Psoas muscle (tissue), 7 donors: ENCODE measurements at regions not wholly inside any gene's neighbourhood (a gene's known extent, or its start where the extent isn't known, plus 50 kb on each side); places are given as distances from the start of the nearest gene placed in this dataset.

Experiments
- ATAC-seq, 4 donors: fragments of 200-7000 bp; cut with Tn5 transposase; one replicate each; pipeline ENCODE4 v1.9.1; 2020; ENCODE audit warnings: moderate library complexity in 3 of 4, mild to moderate bottlenecking in 2 of 4
- DNase-seq, 2 donors: peaks; one replicate each; pipeline ENCODE4 v3.0.0-alpha.2; 2020
- H3K27ac ChIP-seq: fragments of 200-600 bp; one replicate; pipeline ENCODE4 v1.8.0; 2022
- H3K27me3 ChIP-seq, 3 donors: fragments of 200-600 bp in 1 of 3; one replicate each; pipeline versions ENCODE4 v1.6.1 to v1.8.0; 2013 to 2022; ENCODE audit warnings: low read length in 2 of 3, mild to moderate bottlenecking in 2 of 3, moderate library complexity in 1 of 3; ENCODE audit not compliant: insufficient read depth in 3 of 3
- H3K36me3 ChIP-seq, 2 donors: fragments of 200-600 bp in 1 of 2; one replicate each; pipeline versions ENCODE4 v1.6.1 to v1.8.0; 2013 to 2022; ENCODE audit warnings: low read depth in 1 of 2, mild to moderate bottlenecking in 1 of 2, moderate library complexity in 1 of 2; ENCODE audit not compliant: insufficient read depth in 1 of 2
- H3K4me1 ChIP-seq: fragments of 200-600 bp; one replicate; pipeline ENCODE4 v1.8.0; 2022
- H3K4me3 ChIP-seq: fragments of 200-600 bp; one replicate; pipeline ENCODE4 v1.8.0; 2022; ENCODE audit warnings: mild to moderate bottlenecking
- H3K9me3 ChIP-seq: fragments of 200-600 bp; one replicate; pipeline ENCODE4 v1.8.0; 2022
- CTCF ChIP-seq: fragments of 200-600 bp; IDR thresholded peaks from one replicate; pipeline ENCODE4 v1.8.0; 2022; ENCODE audit warnings: antibody characterized with exemption
- WGBS, 3 donors: extraction: QIAGEN DNeasy Blood & Tissue Kit; methylation state at CpG; one replicate each; pipeline versions ENCODE4 v1.1.6 to v1.1.7; 2013; 5-methylcytosine and 5-hydroxymethylcytosine counted together
- intact Hi-C, 2 donors: fragments of 100-400 bp; cut with DNase I; formaldehyde crosslinking; loops; one replicate each; pipeline versions ENCODE4 v1.11.0 to v1.14.2; 2022
- donor health status: healthy with polysubstance abuse.
- donor health status: DM: no; HTN: no; CAD: no; lungs with moderate emphysema.
- donor health status: Bipolar disorder and iron deficiency.
- donor health status: healthy.
- donor health status: DM: yes; HTN: yes; CAD: no.
- donor health status: DM: no; HTN: no; CAD: no.
- donor health status: DM: yes; HTN: yes; CAD: no.

- no peaks in the 10 kb centered on the region for H3K9me3 ChIP-seq
- intact Hi-C loops: no loop called here
- H3K4me3 ChIP-seq: no peak overlapping the region
- H3K36me3 ChIP-seq: no peaks in the 10 kb centered on the region
- no peak overlapping the region for H3K27ac ChIP-seq
- no peak for DNase-seq
- H3K27me3 ChIP-seq: peaks cover 0 to 10% (median 0%) of the 10 kb centered on the region in 3 donors
- no peak for ATAC-seq
- TF ChIP-seq CTCF: no peak
- H3K4me1 ChIP-seq: no peaks in the 10 kb centered on the region
- WGBS, 3 donors: 58 to 68% (median 62%) methylated on average over 2 of the region's 2 CpGs
Measured at GRCh38 chr11:122524898-122525297, 130.6 kb upstream of the UBASH3B start.

DNA sequence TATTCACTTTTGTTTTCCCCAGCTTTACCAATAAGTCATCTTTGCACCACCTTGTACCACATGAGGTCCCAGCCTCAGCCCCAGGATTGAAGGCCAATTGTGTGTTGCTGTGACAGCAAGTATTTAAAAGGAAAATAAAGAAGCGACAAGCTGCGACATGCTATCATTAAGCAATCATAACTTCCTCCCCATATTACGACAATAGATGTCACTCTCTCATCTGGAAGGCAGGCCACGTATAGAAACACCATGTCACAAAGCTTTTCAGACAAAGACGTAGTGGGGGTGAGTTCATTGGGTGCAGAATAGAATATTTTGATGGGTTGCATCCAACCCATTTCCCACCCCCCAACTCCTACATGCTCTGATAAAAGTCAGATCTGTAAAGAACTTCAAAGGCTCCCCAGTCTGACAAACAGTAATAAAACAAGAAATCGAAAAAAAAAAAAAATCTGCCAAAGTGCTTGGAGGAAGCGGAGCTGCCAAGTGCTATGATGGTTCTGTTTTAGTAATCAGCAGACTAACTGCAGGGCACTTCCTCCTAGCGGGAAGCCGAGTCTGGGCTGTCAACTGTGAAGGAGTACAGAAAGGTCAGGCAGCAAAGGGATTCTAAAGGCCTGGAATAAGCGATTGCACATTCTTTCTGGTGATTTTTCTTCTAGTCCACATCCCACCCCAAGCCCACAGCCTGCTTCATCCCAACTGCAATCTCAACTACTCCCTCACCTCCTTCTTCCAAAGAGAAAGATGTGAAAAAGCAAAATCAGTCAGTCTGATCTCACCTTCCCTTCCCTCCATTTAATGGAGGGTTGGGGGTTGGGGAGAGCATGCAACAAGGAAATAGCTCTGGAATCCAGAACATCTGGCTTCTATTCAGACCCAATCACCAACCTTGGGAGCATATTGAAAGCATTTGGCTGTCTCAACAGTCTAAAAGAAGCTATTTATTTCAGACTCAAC lies 131.4 kb upstream of the UBASH3B start:
- Histone ChIP-seq H3K4me1 (no peaks in the 10 kb centered on the region), H3K27ac (no peak overlapping the region), H3K9me3 (no peaks in the 10 kb centered on the region), H3K27me3 (peaks cover 0 to 10% (median 0%) of the 10 kb centered on the region in 3 donors), H3K4me3 (no peak overlapping the region), H3K36me3 (no peaks in the 10 kb centered on the region)
- ATAC-seq: no peak
- no peak for DNase-seq
- WGBS, 3 donors: 50 to 54% (median 54%) methylated on average over 10 of the region's 10 CpGs
- intact Hi-C loops: no loop called here
- TF ChIP-seq CTCF: no peak

- no peaks in the 10 kb centered on the region for H3K36me3 ChIP-seq
- H3K9me3 ChIP-seq: no peaks in the 10 kb centered on the region
- no peak overlapping the region for H3K4me3 ChIP-seq
- H3K27me3 ChIP-seq: peaks cover 0 to 13% (median 0%) of the 10 kb centered on the region in 3 donors
- intact Hi-C loops: no loop called here
- H3K4me1 ChIP-seq: no peaks in the 10 kb centered on the region
- WGBS, 3 donors: 33 to 51% (median 41%) methylated on average over 2 of the region's 2 CpGs
- TF ChIP-seq CTCF: no peak
- no peak for ATAC-seq
- no peak overlapping the region for H3K27ac ChIP-seq
- DNase-seq: no peak
Measured at GRCh38 chr11:122521626-122522025, 133.9 kb upstream of the UBASH3B start.

DNA sequence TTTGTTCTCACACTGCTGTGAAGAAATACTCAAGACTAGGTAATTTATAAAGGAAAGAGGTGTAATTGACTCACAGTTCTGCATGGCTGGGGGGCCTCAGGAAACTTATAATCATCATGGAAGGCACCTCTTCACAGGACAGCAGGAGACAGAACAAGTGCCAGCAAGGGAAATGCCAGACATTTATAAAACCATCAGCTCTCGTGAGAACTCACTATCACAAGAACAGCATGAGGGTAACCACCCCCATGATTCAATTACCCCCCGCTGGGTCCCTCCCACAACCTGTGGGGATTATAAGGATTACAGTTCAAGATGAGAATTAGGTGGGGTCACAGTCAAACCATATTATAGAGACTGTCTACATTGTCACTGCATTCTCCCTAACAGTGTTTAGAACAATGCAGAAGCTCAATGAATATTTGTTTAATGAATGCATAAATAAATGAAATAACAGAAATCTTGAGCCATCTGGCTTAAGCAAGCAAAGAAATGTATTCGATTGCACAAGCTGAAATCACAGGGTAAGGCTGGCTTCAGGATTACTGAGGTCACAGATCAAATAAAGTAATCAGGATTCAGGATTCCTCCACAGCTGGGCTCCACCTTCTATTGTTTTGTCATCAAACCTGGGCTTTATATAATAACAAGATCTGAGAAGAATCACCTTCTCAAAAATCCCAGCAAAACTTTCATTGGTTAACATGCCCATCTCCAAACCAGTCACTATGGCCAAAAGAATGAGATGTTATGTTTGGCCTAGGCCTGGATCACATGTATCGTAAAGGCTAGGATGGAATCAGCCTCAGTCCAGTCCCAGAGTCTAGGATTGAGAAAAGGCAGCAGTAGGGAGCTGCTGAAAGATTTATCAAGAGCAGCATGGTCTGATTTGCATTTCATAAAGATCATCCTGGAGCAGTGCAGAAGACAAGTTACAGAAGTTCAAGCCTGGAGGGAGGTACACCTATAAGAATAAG lies 137.8 kb upstream of the UBASH3B start:
- no peak for TF ChIP-seq CTCF
- Histone ChIP-seq H3K4me3 (no peak overlapping the region), H3K27ac (no peak overlapping the region), H3K27me3 (peaks cover 0 to 17% (median 0%) of the 10 kb centered on the region in 3 donors), H3K4me1 (no peaks in the 10 kb centered on the region), H3K9me3 (no peaks in the 10 kb centered on the region), H3K36me3 (no peaks in the 10 kb centered on the region)
- 81 to 89% (median 84%) methylated on average over 4 of the region's 4 CpGs for WGBS, 3 donors
- no peak for ATAC-seq
- no peak for DNase-seq
- intact Hi-C loops: no loop called here
